ENCODE measurements at regions not wholly inside any gene's neighbourhood (a gene's known extent, or its start where the extent isn't known, plus 50 kb on each side); places are given as distances from the start of the nearest gene placed in this dataset.

DNA sequence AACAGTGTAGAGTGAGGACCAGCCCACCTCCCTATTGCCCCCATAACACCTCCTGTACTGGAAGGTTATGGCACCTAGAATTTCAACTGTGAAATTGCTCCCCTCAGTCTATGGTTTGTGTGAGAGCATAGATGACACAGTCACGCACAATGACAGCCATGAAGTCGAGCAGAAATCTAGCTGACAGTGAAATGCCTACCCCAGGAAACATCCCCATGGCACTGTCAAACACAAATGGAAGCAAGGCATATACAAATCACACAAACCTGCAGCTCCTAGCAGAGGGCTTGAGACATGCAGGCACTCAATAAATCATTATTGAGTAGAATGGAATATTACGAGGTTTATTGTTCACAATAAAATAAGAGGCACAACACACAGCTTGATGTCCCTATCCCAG is 142.5 kb upstream of the ST6GALNAC5 start:
- H3K27me3 ChIP-seq (ENCODE audit: control insufficient read depth, insufficient read depth, low read length), result no peaks in the 10 kb centered on the region
- BruUV-seq (replicated peaks), result no TSS peak
- no peak overlapping the region for H3K4ac ChIP-seq (ENCODE audit: low read depth, low read length)
- in situ Hi-C loops (cut with MboI; ENCODE audit: low sequenced_read_pairs) (no loop called here), intact Hi-C loops (cut with micrococcal nuclease) (no loop called here), dilution Hi-C loops (cut with HindIII; ENCODE audit: low sequenced_read_pairs, unreplicated experiment) (no loop called here)
- no peak overlapping the region for H2AK5ac ChIP-seq (ENCODE audit: low read depth, low read length)
- no peak overlapping the region for H4K8ac ChIP-seq (ENCODE audit: low read depth in 2 of 2, low read length in 2 of 2)
- no peaks in the 10 kb centered on the region for H3K9me3 ChIP-seq (ENCODE audit: control insufficient read depth, insufficient read depth, low read length)
- H3K36me3 ChIP-seq (ENCODE audit: control insufficient read depth, insufficient read depth, low read length), result no peaks in the 10 kb centered on the region
- no peak overlapping the region for H4K5ac ChIP-seq (ENCODE audit: low read depth, low read length)
- no peak overlapping the region for H4K91ac ChIP-seq (ENCODE audit: insufficient read depth, low read depth, low read length)
- POLR2A ChIA-PET (ENCODE audit: unreplicated experiment), result no interaction called here
- H2BK20ac ChIP-seq (ENCODE audit: low read depth, low read length), result no peak overlapping the region
- H2AK9ac ChIP-seq (replicated peaks; ENCODE audit: low read depth, low read length, poor library complexity), result no peak overlapping the region
- H3K9ac ChIP-seq (ENCODE audit: low read depth, low read length), result no peak overlapping the region
- H3K9me1 ChIP-seq (ENCODE audit: insufficient read depth, low read length), result no peaks in the 10 kb centered on the region
- no peak for TF ChIP-seq CHD1 (IDR thresholded peaks at IDR 0.05; ENCODE audit: low read depth, low read length)
- no peak for TF ChIP-seq MAZ (IDR thresholded peaks at IDR 0.05; ENCODE audit: borderline replicate concordance, low read depth, low read length)
- TF ChIP-seq POLR2A (IDR thresholded peaks at IDR 0.05; ENCODE audit: low read depth, low read length), result no peak
- TF ChIP-seq MAFK (IDR thresholded peaks at IDR 0.05; ENCODE audit: low read depth, low read length), result no peak
- TF ChIP-seq, protein P1, sequence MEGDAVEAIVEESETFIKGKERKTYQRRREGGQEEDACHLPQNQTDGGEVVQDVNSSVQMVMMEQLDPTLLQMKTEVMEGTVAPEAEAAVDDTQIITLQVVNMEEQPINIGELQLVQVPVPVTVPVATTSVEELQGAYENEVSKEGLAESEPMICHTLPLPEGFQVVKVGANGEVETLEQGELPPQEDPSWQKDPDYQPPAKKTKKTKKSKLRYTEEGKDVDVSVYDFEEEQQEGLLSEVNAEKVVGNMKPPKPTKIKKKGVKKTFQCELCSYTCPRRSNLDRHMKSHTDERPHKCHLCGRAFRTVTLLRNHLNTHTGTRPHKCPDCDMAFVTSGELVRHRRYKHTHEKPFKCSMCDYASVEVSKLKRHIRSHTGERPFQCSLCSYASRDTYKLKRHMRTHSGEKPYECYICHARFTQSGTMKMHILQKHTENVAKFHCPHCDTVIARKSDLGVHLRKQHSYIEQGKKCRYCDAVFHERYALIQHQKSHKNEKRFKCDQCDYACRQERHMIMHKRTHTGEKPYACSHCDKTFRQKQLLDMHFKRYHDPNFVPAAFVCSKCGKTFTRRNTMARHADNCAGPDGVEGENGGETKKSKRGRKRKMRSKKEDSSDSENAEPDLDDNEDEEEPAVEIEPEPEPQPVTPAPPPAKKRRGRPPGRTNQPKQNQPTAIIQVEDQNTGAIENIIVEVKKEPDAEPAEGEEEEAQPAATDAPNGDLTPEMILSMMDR (conservative IDR thresholded peaks at IDR 0.05; ENCODE audit: low read depth, low read length), result no peak
- H2BK120ac ChIP-seq (ENCODE audit: low read depth, low read length), result no peak overlapping the region
- no peak overlapping the region for H2BK5ac ChIP-seq (ENCODE audit: low read depth, low read length, poor library complexity, severe bottlenecking)
- no peak overlapping the region for H2BK15ac ChIP-seq (ENCODE audit: low read depth, low read length)
- no peak overlapping the region for H3K4me2 ChIP-seq (ENCODE audit: low read depth, low read length)
- H3K18ac ChIP-seq (ENCODE audit: low read depth, low read length), result no peak overlapping the region
- H3K23ac ChIP-seq (ENCODE audit: low read depth, low read length), result no peak overlapping the region
- H2AFZ ChIP-seq (replicated peaks; ENCODE audit: low read length, poor library complexity), result no peak overlapping the region
- CTCF ChIA-PET, result no interaction called here
- no peaks in the 10 kb centered on the region for H3K79me1 ChIP-seq (ENCODE audit: low read depth in 1 of 2, low read length in 2 of 2)
- H3K4me1 ChIP-seq (ENCODE audit: control insufficient read depth, insufficient read depth, low read length), result no peaks in the 10 kb centered on the region
- H3K56ac ChIP-seq (ENCODE audit: extremely low read depth, insufficient read depth, low read length), result no peak overlapping the region
- H3K27ac ChIP-seq (ENCODE audit: insufficient read depth, low read length), result no peak overlapping the region
- H3K4me3 ChIP-seq (ENCODE audit: insufficient read depth, low read depth, low read length), result no peak overlapping the region
- no peak for ATAC-seq (ENCODE audit: low read depth)
- no peak for DNase-seq
- no peaks in the 10 kb centered on the region for H4K20me1 ChIP-seq (ENCODE audit: insufficient read depth, low read length)
- no peak overlapping the region for H3K14ac ChIP-seq (replicated peaks; ENCODE audit: low read depth, low read length)
- no CpG with 5 or more reads among the region's 3 CpGs for WGBS, 2 experiments (ENCODE audit: extremely low coverage in 2 of 2, insufficient read length in 1 of 2)

Measured in IMR-90 (cell line).